Mesendoderm (in vitro differentiated cells): ENCODE measurements at regions not wholly inside any gene's neighbourhood (a gene's known extent, or its start where the extent isn't known, plus 50 kb on each side); places are given as distances from the start of the nearest gene placed in this dataset.

ENCODE experiments used
- DNase-seq: peaks from one replicate; pipeline ENCODE4 v3.0.0; 2013
- H2AK5ac ChIP-seq: 2 replicates; pipeline ENCODE4 v1.6.1; 2013; ENCODE audit warnings: low read length, inconsistent platforms
- H2BK120ac ChIP-seq: 2 replicates; pipeline ENCODE4 v1.6.1; 2013; ENCODE audit warnings: low read depth, mild to moderate bottlenecking, low read length, moderate library complexity, mixed read lengths
- H2BK15ac ChIP-seq: replicated peaks from 2 replicates; pipeline ENCODE4 v1.6.1; 2013; ENCODE audit warnings: low read depth, mild to moderate bottlenecking, moderate library complexity
- H2BK5ac ChIP-seq: 2 replicates; pipeline ENCODE4 v1.6.1; 2013; ENCODE audit warnings: low read length, inconsistent platforms
- H3K18ac ChIP-seq: 2 replicates; pipeline ENCODE4 v1.6.1; 2013; ENCODE audit warnings: mild to moderate bottlenecking, low read length, mixed read lengths
- H3K23ac ChIP-seq: one replicate; pipeline ENCODE4 v1.6.1; 2013; ENCODE audit warnings: low read length
- H3K27ac ChIP-seq: 2 replicates; pipeline ENCODE4 v1.5.1; 2013; ENCODE audit warnings: low read depth, mild to moderate bottlenecking, inconsistent platforms, low read length, moderate library complexity
- H3K27me3 ChIP-seq: 2 replicates; pipeline ENCODE4 v1.6.1; 2013; ENCODE audit warnings: low read length, control low read depth, mild to moderate bottlenecking, inconsistent platforms; ENCODE audit not compliant: insufficient read depth, poor library complexity
- H3K36me3 ChIP-seq: 2 replicates; pipeline ENCODE4 v1.6.1; 2013; ENCODE audit warnings: low read length, inconsistent platforms; ENCODE audit not compliant: control insufficient read depth, insufficient read depth
- H3K4ac ChIP-seq: one replicate; pipeline ENCODE4 v1.6.1; 2013; ENCODE audit warnings: low read depth, mild to moderate bottlenecking, low read length, moderate library complexity
- H3K4me1 ChIP-seq: 2 replicates; pipeline ENCODE4 v1.6.1; 2013; ENCODE audit warnings: low read depth, low read length, inconsistent platforms; ENCODE audit not compliant: control insufficient read depth
- H3K4me2 ChIP-seq: 2 replicates; pipeline ENCODE4 v1.6.1; 2013; ENCODE audit warnings: low read length
- H3K4me3 ChIP-seq: 2 replicates; pipeline ENCODE4 v1.5.1; 2013; ENCODE audit warnings: mild to moderate bottlenecking, low read length
- H3K56ac ChIP-seq: one replicate; pipeline ENCODE4 v1.6.1; 2013; ENCODE audit warnings: low read length
- H3K79me1 ChIP-seq: 2 replicates; pipeline ENCODE4 v1.6.1; 2013; ENCODE audit warnings: low read length, inconsistent platforms
- H3K79me2 ChIP-seq: 2 replicates; pipeline ENCODE4 v1.6.1; 2013; ENCODE audit warnings: mild to moderate bottlenecking, low read length; ENCODE audit not compliant: control insufficient read depth, insufficient read depth
- H3K9ac ChIP-seq: 2 replicates; pipeline ENCODE4 v1.6.1; 2013; ENCODE audit warnings: low read length, inconsistent platforms
- H4K5ac ChIP-seq: one replicate; pipeline ENCODE4 v1.6.1; 2013; ENCODE audit warnings: low read length
- H4K8ac ChIP-seq: one replicate; pipeline ENCODE4 v1.6.1; 2013; ENCODE audit warnings: low read depth, mild to moderate bottlenecking, control low read depth, low read length, moderate library complexity
- WGBS: extraction: QIAGEN DNeasy Blood & Tissue Kit; methylation state at CpG from one replicate; pipeline ENCODE4 v1.1.7; 2013; ENCODE audit warnings: low lambda C conversion rate, missing lambda C conversion rate; ENCODE audit not compliant: insufficient coverage; ENCODE audit errors: extremely low coverage; 5-methylcytosine and 5-hydroxymethylcytosine counted together

- H3K18ac ChIP-seq = no peak overlapping the region
- no peaks in the 10 kb centered on the region for H3K36me3 ChIP-seq
- H3K9ac ChIP-seq = no peak overlapping the region
- no peak overlapping the region for H3K56ac ChIP-seq
- no CpG with 5 or more reads among the region's 2 CpGs for WGBS
- H2BK120ac ChIP-seq = no peak overlapping the region
- H3K4me3 ChIP-seq = no peak overlapping the region
- no peak overlapping the region for H3K23ac ChIP-seq
- no peak overlapping the region for H2AK5ac ChIP-seq
- no peak overlapping the region for H4K5ac ChIP-seq
- no peak overlapping the region for H3K27ac ChIP-seq
- no peak for DNase-seq
- no peak overlapping the region for H3K4me2 ChIP-seq
- no peaks in the 10 kb centered on the region for H3K79me1 ChIP-seq
- no peaks in the 10 kb centered on the region for H3K27me3 ChIP-seq
- H2BK15ac ChIP-seq = no peak overlapping the region
- no peak overlapping the region for H3K4ac ChIP-seq
- no peak overlapping the region for H4K8ac ChIP-seq
- no peaks in the 10 kb centered on the region for H3K4me1 ChIP-seq
- H3K79me2 ChIP-seq = no peaks in the 10 kb centered on the region
- H2BK5ac ChIP-seq = no peak overlapping the region
These were observed 145.9 kb downstream of the PCSK1 start for GRCh38 chr5:96287136-96287535.

DNA sequence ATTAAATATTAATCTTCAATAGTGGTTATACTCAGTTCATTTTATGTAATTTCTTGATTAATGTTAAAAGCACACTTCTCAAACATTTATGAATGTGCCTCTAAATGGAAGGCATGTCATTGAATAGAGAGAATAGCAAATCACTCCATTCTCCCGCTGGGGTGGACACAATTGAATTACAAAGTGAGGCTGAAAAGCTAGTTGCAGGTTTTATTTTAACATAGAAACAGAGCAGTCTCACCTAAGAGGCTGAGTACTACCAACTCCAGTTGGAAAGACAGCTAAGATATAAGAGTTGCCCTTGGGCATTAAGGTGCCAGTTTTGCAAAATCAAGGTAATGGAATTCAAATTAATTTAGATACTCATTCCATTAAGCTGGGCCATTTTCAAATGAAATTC, 147.2 kb downstream of the PCSK1 start:
- H2AK5ac ChIP-seq = no peak overlapping the region
- no CpG with 5 or more reads among the region's 1 CpG for WGBS
- DNase-seq = no peak

GRCh38 chr5:96284727-96285389, 148.2 kb downstream of the PCSK1 start:
- Histone ChIP-seq H3K56ac (no peak overlapping the region), H2BK5ac (no peak overlapping the region), H3K23ac (no peak overlapping the region), H3K79me2 (no peaks in the 10 kb centered on the region), H3K18ac (no peak overlapping the region), H3K27ac (no peak overlapping the region), H3K4me3 (no peak overlapping the region), H4K8ac (no peak overlapping the region), H3K4me2 (no peak overlapping the region), H3K27me3 (no peaks in the 10 kb centered on the region), H2AK5ac (no peak overlapping the region), H3K9ac (no peak overlapping the region), H2BK15ac (no peak overlapping the region), H3K4me1 (no peaks in the 10 kb centered on the region), H2BK120ac (no peak overlapping the region), H3K4ac (no peak overlapping the region), H3K79me1 (no peaks in the 10 kb centered on the region), H4K5ac (no peak overlapping the region), H3K36me3 (no peaks in the 10 kb centered on the region)
- no peak for DNase-seq
- WGBS = 100% methylated on average over 3 of the region's 4 CpGs

More for the DNA sequence above, 147.2 kb downstream of the PCSK1 start:
- H3K27ac ChIP-seq = no peak overlapping the region
- no peaks in the 10 kb centered on the region for H3K27me3 ChIP-seq
- H3K4me3 ChIP-seq = no peak overlapping the region
- no peak overlapping the region for H3K9ac ChIP-seq
- H3K18ac ChIP-seq = no peak overlapping the region
- no peak overlapping the region for H3K4ac ChIP-seq
- no peak overlapping the region for H4K8ac ChIP-seq
- no peaks in the 10 kb centered on the region for H3K79me2 ChIP-seq
- H2BK5ac ChIP-seq = no peak overlapping the region
- H3K4me1 ChIP-seq = no peaks in the 10 kb centered on the region
- no peak overlapping the region for H2BK15ac ChIP-seq
- no peaks in the 10 kb centered on the region for H3K79me1 ChIP-seq
- no peak overlapping the region for H3K56ac ChIP-seq
- no peak overlapping the region for H3K4me2 ChIP-seq
- no peak overlapping the region for H4K5ac ChIP-seq
- no peaks in the 10 kb centered on the region for H3K36me3 ChIP-seq
- no peak overlapping the region for H2BK120ac ChIP-seq
- no peak overlapping the region for H3K23ac ChIP-seq

- H3K27me3 ChIP-seq = no peaks in the 10 kb centered on the region
- no peak overlapping the region for H3K9ac ChIP-seq
- no peak overlapping the region for H2BK5ac ChIP-seq
- WGBS = no CpG with 5 or more reads among the region's 5 CpGs
- no peak overlapping the region for H4K8ac ChIP-seq
- no peaks in the 10 kb centered on the region for H3K4me1 ChIP-seq
- H3K27ac ChIP-seq = no peak overlapping the region
- no peak overlapping the region for H3K4ac ChIP-seq
- no peak overlapping the region for H3K4me2 ChIP-seq
- DNase-seq = no peak
- H3K36me3 ChIP-seq = no peaks in the 10 kb centered on the region
- H2BK120ac ChIP-seq = no peak overlapping the region
- no peak overlapping the region for H3K18ac ChIP-seq
- H2AK5ac ChIP-seq = no peak overlapping the region
- H3K4me3 ChIP-seq = no peak overlapping the region
- H3K56ac ChIP-seq = no peak overlapping the region
- H4K5ac ChIP-seq = no peak overlapping the region
- H3K79me2 ChIP-seq = no peaks in the 10 kb centered on the region
- no peak overlapping the region for H3K23ac ChIP-seq
- H2BK15ac ChIP-seq = no peak overlapping the region
- no peaks in the 10 kb centered on the region for H3K79me1 ChIP-seq
These were observed 149.5 kb downstream of the PCSK1 start for GRCh38 chr5:96283589-96283988.

GRCh38 chr5:96282020-96282419, 151.0 kb downstream of the PCSK1 start:
- Histone ChIP-seq H2AK5ac (no peak overlapping the region), H3K4me3 (no peak overlapping the region), H3K27me3 (no peaks in the 10 kb centered on the region), H3K36me3 (no peaks in the 10 kb centered on the region), H4K8ac (no peak overlapping the region), H3K23ac (no peak overlapping the region), H3K4ac (no peak overlapping the region), H3K27ac (no peak overlapping the region), H2BK15ac (no peak overlapping the region), H3K18ac (no peak overlapping the region), H2BK5ac (no peak overlapping the region), H3K4me2 (no peak overlapping the region), H3K79me1 (no peaks in the 10 kb centered on the region), H4K5ac (no peak overlapping the region), H3K4me1 (no peaks in the 10 kb centered on the region), H3K79me2 (no peaks in the 10 kb centered on the region), H2BK120ac (no peak overlapping the region), H3K56ac (no peak overlapping the region), H3K9ac (no peak overlapping the region)
- DNase-seq = no peak
- WGBS = no CpG with 5 or more reads among the region's 8 CpGs

DNA sequence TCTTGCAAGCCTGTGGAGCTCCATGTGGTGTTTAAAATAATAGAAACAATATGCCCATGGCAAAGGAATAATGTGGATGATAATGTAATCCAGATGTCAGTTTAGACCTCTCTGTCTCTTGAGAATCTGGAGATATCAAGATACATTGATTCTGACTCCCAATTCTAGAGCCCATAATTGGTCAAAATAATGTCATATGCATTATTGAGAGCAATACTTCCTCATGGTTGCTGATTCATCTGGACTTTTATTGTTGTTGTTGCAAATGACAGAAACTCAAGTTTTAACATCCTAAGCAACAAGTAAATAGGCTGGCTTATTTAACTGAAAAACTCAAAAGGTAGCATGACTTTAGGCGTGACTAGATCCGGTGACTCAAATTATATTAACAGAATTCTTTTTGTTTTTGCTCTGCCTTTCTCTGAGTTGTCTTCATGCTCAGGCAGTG, 152.1 kb downstream of the PCSK1 start:
- Histone ChIP-seq H2BK5ac (no peak overlapping the region), H3K27me3 (no peaks in the 10 kb centered on the region), H3K4ac (no peak overlapping the region), H3K18ac (no peak overlapping the region), H3K4me2 (no peak overlapping the region), H4K5ac (no peak overlapping the region), H2BK15ac (no peak overlapping the region), H3K36me3 (no peaks in the 10 kb centered on the region), H4K8ac (no peak overlapping the region), H3K79me1 (no peaks in the 10 kb centered on the region), H3K4me3 (no peak overlapping the region), H3K9ac (no peak overlapping the region), H2BK120ac (no peak overlapping the region), H3K79me2 (no peaks in the 10 kb centered on the region), H3K27ac (no peak overlapping the region), H3K56ac (no peak overlapping the region), H3K4me1 (no peaks in the 10 kb centered on the region), H2AK5ac (no peak overlapping the region), H3K23ac (no peak overlapping the region)
- no peak for DNase-seq
- WGBS = no CpG with 5 or more reads among the region's 2 CpGs
